ENCODE measurements at regions not wholly inside any gene's neighbourhood (a gene's known extent, or its start where the extent isn't known, plus 50 kb on each side); places are given as distances from the start of the nearest gene placed in this dataset.

DNA sequence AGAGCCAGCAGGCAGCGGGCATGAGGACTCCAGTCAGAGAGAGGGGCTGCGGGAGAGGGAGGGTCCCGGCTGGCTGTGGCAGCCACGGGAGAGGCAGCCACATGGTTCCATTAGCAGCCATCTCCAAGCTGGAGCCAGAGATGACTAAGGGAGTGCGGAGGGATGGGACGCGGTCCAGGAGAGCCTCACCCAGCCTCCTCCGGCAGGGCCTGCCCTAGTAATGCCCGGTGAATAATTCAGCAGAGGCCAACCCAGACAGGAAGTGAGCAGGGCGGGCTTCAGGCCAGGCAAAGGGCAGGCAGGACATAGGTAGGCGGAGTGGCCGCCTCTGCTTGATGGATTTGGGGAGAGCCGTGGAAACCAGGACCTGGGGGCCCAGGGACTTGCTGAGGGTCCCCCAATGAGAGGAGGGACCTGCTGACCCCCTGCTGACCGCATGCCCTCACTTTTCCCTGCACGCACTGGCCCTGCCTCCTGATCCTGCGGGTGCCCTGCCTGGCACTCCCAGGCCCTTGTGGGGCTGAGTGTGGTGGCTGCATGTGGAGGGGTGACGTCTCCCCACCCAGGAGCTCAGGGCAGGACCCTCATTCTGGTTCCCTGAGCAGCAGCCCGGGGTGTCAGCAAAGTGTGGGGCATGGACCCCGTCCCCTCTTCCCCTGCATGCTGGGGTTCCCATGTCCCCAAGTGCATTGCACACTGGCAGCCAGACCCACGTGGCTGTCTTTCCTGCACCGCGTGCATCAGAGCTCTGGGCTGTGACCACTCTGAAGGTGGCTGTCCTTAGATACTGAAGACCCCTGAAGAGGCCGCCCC lies 51.8 kb upstream of the SLCO4A1 start:
- Histone ChIP-seq H3K9me3 (ENCODE audit: low read length) (no peaks in the 10 kb centered on the region), H3K27me3 (ENCODE audit: insufficient read depth, low read length, poor library complexity, severe bottlenecking) (peaks cover 8% of the 10 kb centered on the region), H3K4me3 (ENCODE audit: low read length) (no peak overlapping the region), H3K27ac (ENCODE audit: low read depth, low read length) (no peak overlapping the region), H3K36me3 (ENCODE audit: insufficient read depth, low read length) (no peaks in the 10 kb centered on the region), H3K4me1 (ENCODE audit: insufficient read depth, low read length) (no peaks in the 10 kb centered on the region)
- CTCF ChIA-PET, result no interaction called here
- no peaks in the 10 kb centered on the region for H3K36me3 Mint-ChIP-seq
- no peak for DNase-seq
- no peaks in the 10 kb centered on the region for H3K9me3 Mint-ChIP-seq
- peaks cover 13 to 38% of the 10 kb centered on the region in 2 donors for H3K27me3 Mint-ChIP-seq
- POLR2A ChIA-PET, result no interaction called here
- no peak overlapping the region for H3K4me3 Mint-ChIP-seq
- H3K4me1 Mint-ChIP-seq, result no peaks in the 10 kb centered on the region
- H3K27ac Mint-ChIP-seq, result no peak overlapping the region

DNA sequence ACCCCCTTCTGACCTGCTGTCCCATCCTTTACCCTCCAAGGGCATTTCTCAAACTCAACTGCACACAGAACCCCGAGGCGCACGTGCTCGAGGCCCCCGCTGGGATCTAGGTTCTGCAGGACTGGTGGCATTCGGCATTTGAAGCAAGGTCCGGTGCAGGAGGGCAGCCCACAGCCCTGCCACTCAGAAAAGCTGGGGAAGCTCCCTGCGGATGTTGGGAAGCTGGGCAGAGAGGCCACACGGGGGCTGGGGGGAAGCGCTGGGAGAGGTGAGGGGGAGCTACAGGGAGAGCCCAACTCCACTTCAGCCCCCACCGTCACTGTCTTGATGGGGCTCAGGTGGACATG lies 51.2 kb upstream of the SLCO4A1 start:
- H3K27ac ChIP-seq (ENCODE audit: low read depth, low read length), result no peak overlapping the region
- H3K4me3 Mint-ChIP-seq, result no peak overlapping the region
- H3K36me3 Mint-ChIP-seq, result no peaks in the 10 kb centered on the region
- no peaks in the 10 kb centered on the region for H3K4me1 ChIP-seq (ENCODE audit: insufficient read depth, low read length)
- ChIA-PET POLR2A (no interaction called here), CTCF (no interaction called here)
- no peak overlapping the region for H3K27ac Mint-ChIP-seq
- DNase-seq, result no peak
- H3K36me3 ChIP-seq (ENCODE audit: insufficient read depth, low read length), result no peaks in the 10 kb centered on the region
- H3K9me3 ChIP-seq (ENCODE audit: low read length), result no peaks in the 10 kb centered on the region
- H3K27me3 Mint-ChIP-seq, result peaks cover 10 to 36% of the 10 kb centered on the region in 2 donors
- peaks cover 11% of the 10 kb centered on the region for H3K27me3 ChIP-seq (ENCODE audit: insufficient read depth, low read length, poor library complexity, severe bottlenecking)
- H3K9me3 Mint-ChIP-seq, result no peaks in the 10 kb centered on the region
- no peaks in the 10 kb centered on the region for H3K4me1 Mint-ChIP-seq
- H3K4me3 ChIP-seq (ENCODE audit: low read length), result no peak overlapping the region

DNA sequence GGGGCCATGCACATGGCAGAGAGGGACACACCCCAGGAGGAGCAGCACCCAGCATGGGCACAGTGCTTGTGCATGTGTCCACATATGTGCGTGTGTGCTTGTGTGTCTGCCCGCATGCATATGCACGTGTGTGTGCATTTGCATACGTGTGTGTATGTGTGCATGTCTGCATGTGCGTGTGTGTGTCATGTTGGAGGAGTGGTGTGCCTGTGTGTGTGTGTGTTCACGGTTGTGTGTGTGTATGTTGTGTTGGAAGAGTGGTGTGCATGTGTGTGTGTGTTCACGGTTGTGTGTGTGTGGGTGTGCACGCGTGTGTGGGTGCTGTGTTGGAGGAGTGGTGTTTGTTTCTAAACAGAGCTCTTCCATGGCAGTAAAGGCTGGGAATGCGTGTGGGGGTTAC lies 50.7 kb upstream of the SLCO4A1 start:
- DNase-seq, result no peak
- Mint-ChIP-seq H3K27me3 (peaks cover 8 to 37% of the 10 kb centered on the region in 2 donors), H3K36me3 (no peaks in the 10 kb centered on the region), H3K27ac (no peak overlapping the region), H3K9me3 (no peaks in the 10 kb centered on the region), H3K4me3 (no peak overlapping the region), H3K4me1 (no peaks in the 10 kb centered on the region)
- CTCF ChIA-PET, result no interaction called here
- H3K4me1 ChIP-seq (ENCODE audit: insufficient read depth, low read length), result no peaks in the 10 kb centered on the region
- peaks cover 12% of the 10 kb centered on the region for H3K27me3 ChIP-seq (ENCODE audit: insufficient read depth, low read length, poor library complexity, severe bottlenecking)
- no peak overlapping the region for H3K27ac ChIP-seq (ENCODE audit: low read depth, low read length)
- no peaks in the 10 kb centered on the region for H3K9me3 ChIP-seq (ENCODE audit: low read length)
- no peak overlapping the region for H3K4me3 ChIP-seq (ENCODE audit: low read length)
- POLR2A ChIA-PET, result no interaction called here
- H3K36me3 ChIP-seq (ENCODE audit: insufficient read depth, low read length), result no peaks in the 10 kb centered on the region
